H54 (cell line): ENCODE measurements at regions not wholly inside any gene's neighbourhood (a gene's known extent, or its start where the extent isn't known, plus 50 kb on each side); places are given as distances from the start of the nearest gene placed in this dataset.

ENCODE experiments used
- DNase-seq: peaks from one replicate; pipeline ENCODE4 v3.0.0; 2011; ENCODE audit warnings: low spot score, mixed read lengths; ENCODE audit not compliant: insufficient read length
- FAIRE-seq: peaks from 3 replicates; lab custom pipeline; 2011; peaks lifted over from hg19 to GRCh38; lab: Jason Lieb, UNC
- POLR2A ChIP-seq: IDR thresholded peaks from 2 replicates; pipeline ENCODE4 v1.6.1; 2011; ENCODE audit warnings: low read depth, mild to moderate bottlenecking, low read length

GRCh38 chr5:3139499-3139931, 388.0 kb upstream of the IRX2 start:
- FAIRE-seq (no peak), DNase-seq (no peak)
- TF ChIP-seq POLR2A, result no peak

- no peak for FAIRE-seq
- DNase-seq, result no peak
- TF ChIP-seq POLR2A, result no peak
Measured at GRCh38 chr5:3131161-3131560, 379.7 kb upstream of the IRX2 start.

- DNase-seq (no peak), FAIRE-seq (no peak)
- no peak for TF ChIP-seq POLR2A
Measured at GRCh38 chr5:3129252-3129651, 377.8 kb upstream of the IRX2 start.

- FAIRE-seq, result no peak
- DNase-seq, result no peak
- TF ChIP-seq POLR2A, result no peak
Measured at GRCh38 chr5:3127423-3127911, 376.0 kb upstream of the IRX2 start.

- DNase-seq, result no peak
- no peak for FAIRE-seq
- TF ChIP-seq POLR2A, result no peak
Measured at GRCh38 chr5:3126639-3127038, 375.2 kb upstream of the IRX2 start.

GRCh38 chr5:3124410-3124809, 372.9 kb upstream of the IRX2 start:
- no peak for TF ChIP-seq POLR2A
- no peak for FAIRE-seq

GRCh38 chr5:3123763-3124157, 372.3 kb upstream of the IRX2 start:
- TF ChIP-seq POLR2A, result no peak
- DNase-seq (no peak), FAIRE-seq (no peak)

More at GRCh38 chr5:3124410-3124809, 372.9 kb upstream of the IRX2 start:
- DNase-seq, result no peak

- DNase-seq, result no peak
- no peak for TF ChIP-seq POLR2A
- no peak for FAIRE-seq
Measured at GRCh38 chr5:3122985-3123762, 371.7 kb upstream of the IRX2 start.

GRCh38 chr5:3122216-3122615, 370.7 kb upstream of the IRX2 start:
- no peak for TF ChIP-seq POLR2A
- FAIRE-seq (no peak), DNase-seq (no peak)

GRCh38 chr5:3121813-3122212, 370.3 kb upstream of the IRX2 start:
- no peak for DNase-seq
- FAIRE-seq, result no peak
- no peak for TF ChIP-seq POLR2A

- no peak for TF ChIP-seq POLR2A
- no peak for FAIRE-seq
- no peak for DNase-seq
Measured at GRCh38 chr5:3120028-3120427, 368.6 kb upstream of the IRX2 start.

GRCh38 chr5:3119435-3119834, 368.0 kb upstream of the IRX2 start:
- FAIRE-seq, result no peak
- TF ChIP-seq POLR2A, result no peak
- DNase-seq, result no peak

- no peak for DNase-seq
- TF ChIP-seq POLR2A, result no peak
- no peak for FAIRE-seq
Measured at GRCh38 chr5:3118340-3118739, 366.9 kb upstream of the IRX2 start.

GRCh38 chr5:3116366-3116765, 364.9 kb upstream of the IRX2 start:
- no peak for TF ChIP-seq POLR2A
- FAIRE-seq, result no peak
- no peak for DNase-seq

- no peak for TF ChIP-seq POLR2A
- FAIRE-seq, result no peak
- no peak for DNase-seq
Measured at GRCh38 chr5:3114467-3114866, 363.0 kb upstream of the IRX2 start.

- TF ChIP-seq POLR2A, result no peak
- FAIRE-seq, result no peak
- DNase-seq, result no peak
Measured at GRCh38 chr5:3110371-3110770, 358.9 kb upstream of the IRX2 start.
